Osteoblast (primary cell): ENCODE measurements at regions not wholly inside any gene's neighbourhood (a gene's known extent, or its start where the extent isn't known, plus 50 kb on each side); places are given as distances from the start of the nearest gene placed in this dataset.

Source experiments
- DNase-seq: peaks from one replicate; pipeline ENCODE4 v3.0.0; 2011; ENCODE audit warnings: low spot score, mixed read lengths; ENCODE audit not compliant: insufficient read length; ENCODE audit errors: missing footprints
- H2AFZ ChIP-seq: 2 replicates; pipeline ENCODE4 v1.6.0; 2011; ENCODE audit warnings: mild to moderate bottlenecking, low read length
- H3K27ac ChIP-seq: 2 replicates; pipeline ENCODE4 v1.5.1; 2011; ENCODE audit warnings: mild to moderate bottlenecking, low read depth, low read length, moderate library complexity
- H3K27me3 ChIP-seq: 2 replicates; pipeline ENCODE4 v1.6.0; 2012; ENCODE audit warnings: mild to moderate bottlenecking, control low read depth, inconsistent platforms, low read length, moderate library complexity; ENCODE audit not compliant: insufficient read depth
- H3K36me3 ChIP-seq: 2 replicates; pipeline ENCODE4 v1.5.1; 2011; ENCODE audit warnings: mild to moderate bottlenecking, low read length, control low read depth, moderate library complexity; ENCODE audit not compliant: insufficient read depth
- H3K4me1 ChIP-seq: 2 replicates; pipeline ENCODE4 v1.5.1; 2011; ENCODE audit warnings: mild to moderate bottlenecking, low read length, control low read depth, moderate library complexity; ENCODE audit not compliant: insufficient read depth
- H3K4me2 ChIP-seq: 2 replicates; pipeline ENCODE4 v1.6.0; 2011; ENCODE audit warnings: mild to moderate bottlenecking, low read length; ENCODE audit not compliant: insufficient read depth
- H3K4me3 ChIP-seq: fragments of 200-600 bp; sonication (generic); 3 replicates; pipeline ENCODE4 v1.5.1; 2012; ENCODE audit warnings: mild to moderate bottlenecking, low read length, inconsistent platforms; ENCODE audit not compliant: insufficient read depth
- H3K79me2 ChIP-seq: 2 replicates; pipeline ENCODE4 v1.6.0; 2012; ENCODE audit warnings: mild to moderate bottlenecking, low read length, control low read depth, inconsistent platforms; ENCODE audit not compliant: insufficient read depth
- H3K9me3 ChIP-seq: 2 replicates; pipeline ENCODE4 v1.5.1; 2011; ENCODE audit warnings: low read depth, low read length, control low read depth
- H4K20me1 ChIP-seq: 2 replicates; pipeline ENCODE4 v1.6.0; 2012; ENCODE audit warnings: mild to moderate bottlenecking, low read length, control low read depth; ENCODE audit not compliant: insufficient read depth
- CTCF ChIP-seq: IDR thresholded peaks from 2 replicates; pipeline ENCODE4 v1.5.1; 2011; ENCODE audit warnings: mild to moderate bottlenecking, low read depth, low read length, moderate library complexity; ENCODE audit errors: extremely low read depth

- no peak for TF ChIP-seq CTCF
- Histone ChIP-seq H3K27me3 (no peaks in the 10 kb centered on the region), H3K79me2 (no peaks in the 10 kb centered on the region), H3K4me3 (no peak overlapping the region), H4K20me1 (no peaks in the 10 kb centered on the region), H3K9me3 (no peaks in the 10 kb centered on the region), H3K36me3 (no peaks in the 10 kb centered on the region), H3K27ac (no peak overlapping the region), H3K4me2 (no peak overlapping the region), H3K4me1 (no peaks in the 10 kb centered on the region), H2AFZ (no peak overlapping the region)
- no peak for DNase-seq
Observed at GRCh38 chr9:7333719-7334118, 465.9 kb downstream of the DMAC1 start.

GRCh38 chr9:7332780-7333179 is 466.8 kb downstream of the DMAC1 start:
- Histone ChIP-seq H3K36me3 (no peaks in the 10 kb centered on the region), H3K4me2 (no peak overlapping the region), H3K4me1 (no peaks in the 10 kb centered on the region), H3K9me3 (no peaks in the 10 kb centered on the region), H3K27me3 (no peaks in the 10 kb centered on the region), H3K27ac (no peak overlapping the region), H4K20me1 (no peaks in the 10 kb centered on the region), H3K79me2 (no peaks in the 10 kb centered on the region), H2AFZ (no peak overlapping the region), H3K4me3 (no peak overlapping the region)
- no peak for TF ChIP-seq CTCF
- no peak for DNase-seq

GRCh38 chr9:7328453-7328852 is 471.1 kb downstream of the DMAC1 start:
- H3K36me3 ChIP-seq = no peaks in the 10 kb centered on the region
- H4K20me1 ChIP-seq = no peaks in the 10 kb centered on the region
- H3K4me2 ChIP-seq = no peak overlapping the region
- TF ChIP-seq CTCF = no peak
- H3K27me3 ChIP-seq = no peaks in the 10 kb centered on the region
- no peaks in the 10 kb centered on the region for H3K4me1 ChIP-seq
- no peaks in the 10 kb centered on the region for H3K9me3 ChIP-seq
- H3K4me3 ChIP-seq = no peak overlapping the region
- no peak overlapping the region for H3K27ac ChIP-seq
- H2AFZ ChIP-seq = no peak overlapping the region
- H3K79me2 ChIP-seq = no peaks in the 10 kb centered on the region
- no peak for DNase-seq

- no peak for DNase-seq
- no peak for TF ChIP-seq CTCF
- no peak overlapping the region for H3K4me2 ChIP-seq
- H4K20me1 ChIP-seq = no peaks in the 10 kb centered on the region
- no peaks in the 10 kb centered on the region for H3K79me2 ChIP-seq
- H3K4me3 ChIP-seq = no peak overlapping the region
- H3K4me1 ChIP-seq = no peaks in the 10 kb centered on the region
- no peak overlapping the region for H3K27ac ChIP-seq
- H2AFZ ChIP-seq = no peak overlapping the region
- H3K27me3 ChIP-seq = no peaks in the 10 kb centered on the region
- no peaks in the 10 kb centered on the region for H3K36me3 ChIP-seq
- H3K9me3 ChIP-seq = no peaks in the 10 kb centered on the region
Observed at GRCh38 chr9:7325995-7326394, 473.6 kb downstream of the DMAC1 start.
